PC-3 (cell line): ENCODE measurements at regions not wholly inside any gene's neighbourhood (a gene's known extent, or its start where the extent isn't known, plus 50 kb on each side); places are given as distances from the start of the nearest gene placed in this dataset.

Source experiments
- ATAC-seq: fragments of 200-7000 bp; cut with Tn5 transposase; 2 replicates; pipeline ENCODE4 v1.9.1; 2020; ENCODE audit warnings: mild to moderate bottlenecking, moderate library complexity
- BruUV-seq: library from RNA; stranded (reverse); fragments of 400-500 nt; replicated peaks from 2 replicates; lab custom pipeline; 2021; lab: Mats Ljungman, UMichigan
- CTCF ChIA-PET: fragments of 300-600 bp; sonication (Branson Sonifier 250); formaldehyde crosslinking; loops from one replicate; lab custom pipeline; 2022; ENCODE audit warnings: antibody characterized with exemption; lab: Charles Lee
- POLR2A ChIA-PET: fragments of 300-600 bp; sonication (Branson Sonifier 250); formaldehyde crosslinking; loops from one replicate; lab custom pipeline; 2022; ENCODE audit warnings: antibody characterized with exemption; ENCODE audit not compliant: unreplicated experiment; lab: Charles Lee
- DNase-seq: peaks from one replicate; pipeline ENCODE4 v3.0.0-alpha.2; 2015
- H2AFZ ChIP-seq: fragments of 300-600 bp; sonication (generic); 2 replicates; pipeline ENCODE4 v1.6.0; 2016; ENCODE audit warnings: antibody characterized with exemption, low read length
- H3F3A ChIP-seq: fragments of 300-600 bp; sonication (generic); one replicate; pipeline ENCODE4 v1.6.0; 2017; ENCODE audit warnings: antibody characterized with exemption, low read length, control low read depth, mild to moderate bottlenecking; ENCODE audit not compliant: unreplicated experiment
- H3K27ac ChIP-seq: fragments of 300-600 bp; sonication (generic); 2 replicates; pipeline ENCODE4 v1.5.1; 2016; ENCODE audit warnings: mild to moderate bottlenecking, low read length
- H3K27me3 ChIP-seq: fragments of 300-600 bp; sonication (generic); 2 replicates; pipeline ENCODE4 v1.6.1; 2016; ENCODE audit warnings: low read length, mixed read lengths
- H3K36me3 ChIP-seq: fragments of 300-600 bp; sonication (generic); 2 replicates; pipeline ENCODE4 v1.6.1; 2016; ENCODE audit warnings: low read depth, mixed run types, low read length, mixed read lengths
- H3K4me1 ChIP-seq: fragments of 300-600 bp; sonication (generic); 2 replicates; pipeline ENCODE4 v1.5.1; 2016; ENCODE audit warnings: low read length; ENCODE audit not compliant: insufficient read depth
- H3K4me2 ChIP-seq: fragments of 300-600 bp; sonication (generic); 2 replicates; pipeline ENCODE4 v1.6.0; 2016; ENCODE audit warnings: low read length
- H3K4me3 ChIP-seq: fragments of 300-600 bp; sonication (generic); 2 replicates; pipeline ENCODE4 v1.5.1; 2016; ENCODE audit warnings: mild to moderate bottlenecking, low read length, mixed read lengths
- H3K79me2 ChIP-seq: fragments of 300-600 bp; sonication (generic); 2 replicates; pipeline ENCODE4 v1.6.1; 2017; ENCODE audit warnings: low read length, mixed read lengths
- H3K9ac ChIP-seq: fragments of 300-600 bp; sonication (generic); 2 replicates; pipeline ENCODE4 v1.6.0; 2016; ENCODE audit warnings: mild to moderate bottlenecking, low read length
- H3K9me2 ChIP-seq: fragments of 300-600 bp; sonication (generic); replicated peaks from 2 replicates; pipeline ENCODE4 v1.6.1; 2016; ENCODE audit warnings: mixed run types, low read length, mixed read lengths
- H3K9me3 ChIP-seq: fragments of 300-600 bp; sonication (generic); 2 replicates; pipeline ENCODE4 v1.6.1; 2016; ENCODE audit warnings: low read length, mixed read lengths
- H4K20me1 ChIP-seq: fragments of 300-600 bp; sonication (generic); 2 replicates; pipeline ENCODE4 v1.6.1; 2016; ENCODE audit warnings: low read length, mixed read lengths
- EZH2 ChIP-seq: fragments of 300-600 bp; sonication (generic); IDR thresholded peaks from one replicate; pipeline ENCODE4 v1.6.1; 2017; ENCODE audit warnings: antibody characterized with exemption, mild to moderate bottlenecking, low read length; ENCODE audit not compliant: unreplicated experiment
- EZH2phosphoT487 ChIP-seq: fragments of 300-600 bp; sonication (generic); IDR thresholded peaks from 2 replicates; pipeline ENCODE4 v1.6.1; 2018; ENCODE audit warnings: mild to moderate bottlenecking, antibody characterized with exemption, low read length, borderline replicate concordance
- intact Hi-C: fragments of 100-400 bp; cut with micrococcal nuclease; formaldehyde crosslinking; loops from 2 replicates; pipeline ENCODE4 v1.9.0; 2023
- TF ChIP-seq, protein P1 (sequence below): fragments of 300-600 bp; sonication (generic); conservative IDR thresholded peaks from 2 replicates; pipeline ENCODE4 v1.5.1; 2017; ENCODE audit warnings: antibody characterized with exemption, low read depth, mild to moderate bottlenecking, low read length

DNA sequence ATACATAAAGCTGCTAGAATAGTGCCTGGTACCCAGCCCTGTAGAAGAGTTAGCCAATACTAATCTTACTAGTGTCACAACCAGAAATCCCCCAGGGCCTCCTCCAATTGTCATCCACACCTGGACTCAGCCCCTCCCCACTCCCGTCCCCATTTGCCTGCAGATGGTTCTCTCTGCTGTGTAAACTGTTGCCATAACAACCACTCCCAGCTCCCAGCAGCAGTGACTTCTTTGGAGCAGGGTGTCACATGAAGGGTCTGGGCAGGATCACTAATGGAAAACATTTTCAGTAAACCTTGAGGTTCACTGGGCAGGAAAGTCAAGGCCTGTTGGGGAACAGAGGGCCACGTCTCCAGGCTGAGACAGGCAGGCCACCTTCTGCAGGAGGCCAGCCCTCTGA lies 126.0 kb upstream of the IPO9 start:
- TF ChIP-seq EZH2 (no peak), EZH2phosphoT487 (no peak)
- TF ChIP-seq, protein P1, sequence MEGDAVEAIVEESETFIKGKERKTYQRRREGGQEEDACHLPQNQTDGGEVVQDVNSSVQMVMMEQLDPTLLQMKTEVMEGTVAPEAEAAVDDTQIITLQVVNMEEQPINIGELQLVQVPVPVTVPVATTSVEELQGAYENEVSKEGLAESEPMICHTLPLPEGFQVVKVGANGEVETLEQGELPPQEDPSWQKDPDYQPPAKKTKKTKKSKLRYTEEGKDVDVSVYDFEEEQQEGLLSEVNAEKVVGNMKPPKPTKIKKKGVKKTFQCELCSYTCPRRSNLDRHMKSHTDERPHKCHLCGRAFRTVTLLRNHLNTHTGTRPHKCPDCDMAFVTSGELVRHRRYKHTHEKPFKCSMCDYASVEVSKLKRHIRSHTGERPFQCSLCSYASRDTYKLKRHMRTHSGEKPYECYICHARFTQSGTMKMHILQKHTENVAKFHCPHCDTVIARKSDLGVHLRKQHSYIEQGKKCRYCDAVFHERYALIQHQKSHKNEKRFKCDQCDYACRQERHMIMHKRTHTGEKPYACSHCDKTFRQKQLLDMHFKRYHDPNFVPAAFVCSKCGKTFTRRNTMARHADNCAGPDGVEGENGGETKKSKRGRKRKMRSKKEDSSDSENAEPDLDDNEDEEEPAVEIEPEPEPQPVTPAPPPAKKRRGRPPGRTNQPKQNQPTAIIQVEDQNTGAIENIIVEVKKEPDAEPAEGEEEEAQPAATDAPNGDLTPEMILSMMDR: no peak
- ChIA-PET CTCF (interaction anchor here (1.8 kb wide), 1 partner anchor 143 kb away, joined by 4 read pairs; no protein-coding TSS in a partner anchor), POLR2A (interaction anchor here (0.6 kb wide), 1 partner anchor 151 kb away, joined by 5 read pairs; no protein-coding TSS in a partner anchor)
- H3K9me3 ChIP-seq: no peaks in the 10 kb centered on the region
- ATAC-seq: no peak
- no peak overlapping the region for H3K9ac ChIP-seq
- no peaks in the 10 kb centered on the region for H3K27me3 ChIP-seq
- no peak for DNase-seq
- intact Hi-C loops: no loop called here
- BruUV-seq: no TSS peak
- no peaks in the 10 kb centered on the region for H3K79me2 ChIP-seq
- no peak overlapping the region for H3K4me3 ChIP-seq
- no peaks in the 10 kb centered on the region for H4K20me1 ChIP-seq
- no peaks in the 10 kb centered on the region for H3K36me3 ChIP-seq
- H3F3A ChIP-seq: no peaks in the 10 kb centered on the region
- H3K4me1 ChIP-seq: no peaks in the 10 kb centered on the region
- no peak overlapping the region for H3K27ac ChIP-seq
- H3K9me2 ChIP-seq: no peaks in the 10 kb centered on the region
- no peak overlapping the region for H3K4me2 ChIP-seq
- no peak overlapping the region for H2AFZ ChIP-seq

DNA sequence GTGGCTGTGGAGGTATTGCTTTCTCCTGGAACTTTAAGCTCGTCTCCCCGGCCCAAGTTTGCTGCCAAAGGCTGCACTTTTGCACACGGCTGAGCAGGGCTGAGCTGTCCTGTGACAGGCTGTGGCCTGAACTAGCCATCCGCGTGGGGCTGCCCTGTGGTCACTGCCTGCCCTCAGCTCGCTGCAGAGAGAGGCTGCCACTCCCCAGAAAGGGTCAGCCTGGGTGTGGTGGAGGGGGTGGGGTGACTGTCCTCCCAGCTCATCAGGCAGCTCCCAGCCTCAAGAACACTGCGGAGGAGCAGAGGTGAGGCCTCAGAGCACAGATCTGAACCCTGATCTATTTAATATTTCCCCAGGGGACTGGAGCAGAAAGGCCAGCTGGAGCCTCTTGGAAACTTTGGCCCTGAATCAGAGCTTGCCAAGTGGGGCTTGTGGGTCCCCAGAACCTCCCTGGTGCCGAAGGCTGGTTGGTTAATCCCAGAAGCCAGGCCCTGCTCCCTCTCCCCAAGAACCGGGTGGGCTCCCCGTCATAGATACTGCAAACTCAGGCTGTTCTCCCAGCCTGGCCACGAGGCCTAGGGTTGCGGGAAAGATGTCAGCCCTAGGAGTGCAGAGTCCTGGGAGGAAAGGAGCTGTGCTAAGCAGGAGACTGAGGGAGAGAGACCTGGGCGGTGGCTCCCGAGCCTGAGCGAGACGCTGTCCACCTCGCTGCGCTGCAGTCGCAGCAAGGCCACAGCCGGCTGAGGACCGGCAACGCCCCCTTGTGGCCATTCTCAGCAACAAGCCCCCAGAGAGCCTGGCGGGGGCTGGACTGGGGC lies 125.1 kb upstream of the IPO9 start:
- Histone ChIP-seq H3F3A (no peaks in the 10 kb centered on the region), H3K4me1 (no peaks in the 10 kb centered on the region), H3K36me3 (no peaks in the 10 kb centered on the region), H4K20me1 (no peaks in the 10 kb centered on the region), H3K27ac (no peak overlapping the region), H3K9me2 (no peaks in the 10 kb centered on the region), H3K4me2 (no peak overlapping the region), H3K4me3 (no peak overlapping the region), H2AFZ (peak overlapping the region; percentile 53; the same call in 1 of the 2 replicates), H3K9ac (no peak overlapping the region), H3K27me3 (no peaks in the 10 kb centered on the region), H3K79me2 (no peaks in the 10 kb centered on the region), H3K9me3 (no peaks in the 10 kb centered on the region)
- DNase-seq: peak; percentile 78
- ATAC-seq: peak; percentile 97
- ChIA-PET POLR2A (interaction anchor here (0.5 to 0.6 kb wide), 2 partner anchors 142 to 182 kb away, joined by 4 to 6 read pairs; no protein-coding TSS in a partner anchor), CTCF (interaction anchor here (1.8 kb wide), 1 partner anchor 144 kb away, joined by 4 read pairs; no protein-coding TSS in a partner anchor)
- TF ChIP-seq, protein P1: peak; percentile 85
- TF ChIP-seq EZH2phosphoT487: no peak
- BruUV-seq: no TSS peak
- intact Hi-C loops: loop anchor here (1.0 kb wide), 2 partner anchors 145 to 174 kb away; no protein-coding TSS in a partner anchor
